ENCODE measurements at regions not wholly inside any gene's neighbourhood (a gene's known extent, or its start where the extent isn't known, plus 50 kb on each side); places are given as distances from the start of the nearest gene placed in this dataset.

- no peak for DNase-seq
Observed at GRCh38 chr15:37880835-37881153, 53.6 kb upstream of the TMCO5A start.

GRCh38 chr15:37881237-37882013 is 53.0 kb upstream of the TMCO5A start:
- no peak for DNase-seq

- DNase-seq: no peak
Observed at GRCh38 chr15:37882640-37883039, 51.8 kb upstream of the TMCO5A start.
